SW480 (cell line): ENCODE measurements at regions not wholly inside any gene's neighbourhood (a gene's known extent, or its start where the extent isn't known, plus 50 kb on each side); places are given as distances from the start of the nearest gene placed in this dataset.
A peak's percentile ranks its signal among the peaks of the same experiment; 100 is the strongest.

ENCODE experiments used
- DNase-seq: peaks from one replicate; pipeline ENCODE4 v3.0.0-alpha.2; 2016; ENCODE audit warnings: low spot score

GRCh38 chr5:124839371-124839998 lies 93.0 kb upstream of the ZNF608 start:
- DNase-seq = no peak

- DNase-seq = no peak
Measured at GRCh38 chr5:124841829-124842712, 95.6 kb upstream of the ZNF608 start.

GRCh38 chr5:124842725-124843595 lies 96.5 kb upstream of the ZNF608 start:
- DNase-seq = no peak

- DNase-seq = no peak
Measured at GRCh38 chr5:124843596-124843899, 97.1 kb upstream of the ZNF608 start.

- DNase-seq = no peak
Measured at GRCh38 chr5:124844371-124844920, 98.0 kb upstream of the ZNF608 start.

GRCh38 chr5:124847907-124848306 lies 101.5 kb upstream of the ZNF608 start:
- DNase-seq = no peak

- no peak for DNase-seq
Measured at GRCh38 chr5:124849774-124850173, 103.3 kb upstream of the ZNF608 start.

GRCh38 chr5:124856726-124857125 lies 110.3 kb upstream of the ZNF608 start:
- DNase-seq = no peak

GRCh38 chr5:124858612-124859011 lies 112.2 kb upstream of the ZNF608 start:
- DNase-seq = no peak

- no peak for DNase-seq
Measured at GRCh38 chr5:124859027-124859426, 112.6 kb upstream of the ZNF608 start.

- DNase-seq = no peak
Measured at GRCh38 chr5:124859556-124860290, 113.3 kb upstream of the ZNF608 start.

- no peak for DNase-seq
Measured at GRCh38 chr5:124860291-124860655, 113.8 kb upstream of the ZNF608 start.

- no peak for DNase-seq
Measured at GRCh38 chr5:124865066-124865465, 118.6 kb upstream of the ZNF608 start.

GRCh38 chr5:124865603-124866354 lies 119.3 kb upstream of the ZNF608 start:
- no peak for DNase-seq

GRCh38 chr5:124866355-124867136 lies 120.1 kb upstream of the ZNF608 start:
- peak; percentile 81 for DNase-seq

GRCh38 chr5:124867137-124867704 lies 120.8 kb upstream of the ZNF608 start:
- DNase-seq = peak; percentile 89

- no peak for DNase-seq
Measured at GRCh38 chr5:124868676-124869075, 122.2 kb upstream of the ZNF608 start.

- no peak for DNase-seq
Measured at GRCh38 chr5:124869426-124870033, 123.1 kb upstream of the ZNF608 start.

GRCh38 chr5:124870070-124870469 lies 123.6 kb upstream of the ZNF608 start:
- no peak for DNase-seq
